ENCODE measurements at regions not wholly inside any gene's neighbourhood (a gene's known extent, or its start where the extent isn't known, plus 50 kb on each side); places are given as distances from the start of the nearest gene placed in this dataset.

DNA sequence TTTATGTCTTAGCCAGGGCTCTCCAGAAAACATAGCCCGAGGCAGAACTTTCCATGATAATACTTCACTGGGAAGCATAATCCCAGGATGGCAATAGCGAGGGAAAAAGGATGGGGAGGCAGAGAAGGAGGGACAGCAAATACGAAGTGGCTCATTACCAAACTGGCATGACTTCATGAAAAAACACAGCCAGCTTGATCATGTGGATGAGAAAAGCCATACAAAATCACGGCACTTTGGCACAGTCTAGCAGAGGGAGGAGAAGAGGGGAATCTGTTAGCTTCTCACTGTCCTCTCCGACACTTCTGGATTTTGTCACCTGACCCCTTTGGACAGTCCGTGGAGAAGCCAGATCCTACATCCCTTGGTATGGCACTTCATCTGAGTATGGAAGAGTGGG, 212.5 kb upstream of the GRIK2 start:
- TF ChIP-seq CTCF (IDR thresholded peaks at IDR 0.05) (no peak), ZNF512 (CRISPR knock-in tag; IDR thresholded peaks at IDR 0.05; ENCODE audit: borderline replicate concordance) (no peak), ZNF121 (CRISPR knock-in tag; IDR thresholded peaks at IDR 0.05) (no peak), ZBTB21 (CRISPR knock-in tag; IDR thresholded peaks at IDR 0.05; ENCODE audit: borderline replicate concordance) (no peak)

Measured in WTC11 (cell line).